ENCODE measurements at regions not wholly inside any gene's neighbourhood (a gene's known extent, or its start where the extent isn't known, plus 50 kb on each side); places are given as distances from the start of the nearest gene placed in this dataset.

DNA sequence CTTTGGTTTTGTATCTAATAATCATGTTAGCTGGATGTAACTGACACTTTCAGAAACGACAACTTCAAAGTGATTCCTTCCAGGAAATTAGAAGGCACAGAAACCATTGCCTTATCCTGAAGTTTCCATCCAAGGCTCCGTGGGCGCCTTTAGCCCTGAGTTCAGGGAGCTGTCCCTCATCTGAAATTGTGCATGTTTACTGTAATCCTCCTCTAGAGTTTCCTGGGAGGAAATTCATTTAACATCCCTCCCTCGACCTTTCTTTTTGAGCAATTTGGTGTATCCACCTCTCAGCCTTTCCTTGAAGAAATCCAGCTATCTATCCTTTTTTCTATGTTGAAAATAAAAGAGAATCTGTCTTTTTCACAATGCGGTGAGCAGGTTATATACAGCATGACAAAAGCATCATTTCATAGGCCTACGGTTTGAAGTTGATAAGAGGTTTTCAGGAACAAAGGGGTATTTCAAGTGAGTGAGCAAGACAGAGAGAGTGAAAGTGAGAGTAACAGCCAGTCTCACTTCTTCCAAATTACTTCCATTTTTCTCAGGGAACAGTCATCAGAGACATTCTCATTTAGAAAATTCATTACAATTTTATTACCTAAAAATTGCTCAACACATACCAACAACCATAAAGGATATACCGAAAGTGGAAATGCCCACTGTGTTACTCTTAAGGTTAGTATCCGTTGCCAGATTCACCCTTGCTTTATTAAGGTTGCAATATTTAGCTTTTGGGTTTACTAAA, 167.3 kb downstream of the MREG start:
- no peak overlapping the region for H2BK12ac ChIP-seq (ENCODE audit: low read depth, low read length)
- no peak overlapping the region for H3K4me2 ChIP-seq (ENCODE audit: insufficient read depth in 1 of 2, low read depth in 2 of 2, low read length in 2 of 2)
- H3K79me2 ChIP-seq (ENCODE audit: control insufficient read depth in 1 of 2, insufficient read depth in 2 of 2, low read length in 2 of 2), result no peaks in the 10 kb centered on the region
- POLR2A ChIA-PET (ENCODE audit: partially characterized antibody), result no interaction called here
- TF ChIP-seq HDAC6 (IDR thresholded peaks at IDR 0.05; ENCODE audit: low read depth, low read length) (no peak), EP300 (IDR thresholded peaks at IDR 0.05; ENCODE audit: borderline replicate concordance in 1 of 2, low read depth in 2 of 2, low read length in 2 of 2) (no peak), SP1 (IDR thresholded peaks at IDR 0.05; ENCODE audit: low read depth, low read length) (no peak), BCL11A (IDR thresholded peaks at IDR 0.05; ENCODE audit: low read depth in 2 of 2, low read length in 2 of 2) (no peak), EGR1 (IDR thresholded peaks at IDR 0.05; ENCODE audit: borderline replicate concordance, low read depth, low read length) (no peak), CHD1 (IDR thresholded peaks at IDR 0.05; ENCODE audit: low read depth, low read length) (no peak), TAF1 (IDR thresholded peaks at IDR 0.05; ENCODE audit: low read depth, low read length) (no peak), TCF12 (IDR thresholded peaks at IDR 0.05; ENCODE audit: low read depth, low read length) (no peak)
- TF ChIP-seq, protein P1, sequence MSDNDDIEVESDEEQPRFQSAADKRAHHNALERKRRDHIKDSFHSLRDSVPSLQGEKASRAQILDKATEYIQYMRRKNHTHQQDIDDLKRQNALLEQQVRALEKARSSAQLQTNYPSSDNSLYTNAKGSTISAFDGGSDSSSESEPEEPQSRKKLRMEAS (IDR thresholded peaks at IDR 0.05), result no peak
- TF ChIP-seq, protein P2, sequence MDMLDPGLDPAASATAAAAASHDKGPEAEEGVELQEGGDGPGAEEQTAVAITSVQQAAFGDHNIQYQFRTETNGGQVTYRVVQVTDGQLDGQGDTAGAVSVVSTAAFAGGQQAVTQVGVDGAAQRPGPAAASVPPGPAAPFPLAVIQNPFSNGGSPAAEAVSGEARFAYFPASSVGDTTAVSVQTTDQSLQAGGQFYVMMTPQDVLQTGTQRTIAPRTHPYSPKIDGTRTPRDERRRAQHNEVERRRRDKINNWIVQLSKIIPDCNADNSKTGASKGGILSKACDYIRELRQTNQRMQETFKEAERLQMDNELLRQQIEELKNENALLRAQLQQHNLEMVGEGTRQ (IDR thresholded peaks at IDR 0.05; ENCODE audit: low read length), result no peak
- H3K23ac ChIP-seq (ENCODE audit: insufficient read length), result no peak overlapping the region
- H3K56ac ChIP-seq (replicated peaks; ENCODE audit: insufficient read length, low read depth, low read length), result no peak overlapping the region
- FAIRE-seq (no peak), DNase-seq (ENCODE audit: low read depth in 1 of 2, low spot score in 2 of 2) (no peak)
- H3K4me1 ChIP-seq (replicated peaks in 1 of 4; ENCODE audit: control insufficient read depth in 3 of 4, insufficient read depth in 4 of 4, low read length in 3 of 4), result no peaks in the 10 kb centered on the region
- H3K27ac ChIP-seq (ENCODE audit: low read depth, low read length), result no peak overlapping the region
- no peak overlapping the region for H3K18ac ChIP-seq (ENCODE audit: extremely low read depth, low read length)
- H2BK5ac ChIP-seq (ENCODE audit: low read depth, low read length), result no peak overlapping the region
- H4K20me1 ChIP-seq (replicated peaks in 1 of 2; ENCODE audit: control insufficient read depth in 1 of 2, insufficient read depth in 2 of 2, low read length in 2 of 2), result no peaks in the 10 kb centered on the region
- H3K4ac ChIP-seq (replicated peaks; ENCODE audit: insufficient read length, low read depth, low read length), result no peak overlapping the region
- no peak overlapping the region for H2BK20ac ChIP-seq (ENCODE audit: low read length)
- no peak overlapping the region for H4K5ac ChIP-seq (ENCODE audit: insufficient read length, low read depth, low read length)
- H3K9ac ChIP-seq (replicated peaks in 1 of 4; ENCODE audit: extremely low read depth in 1 of 4, low read depth in 3 of 4, low read length in 3 of 4), result no peak overlapping the region
- no peaks in the 10 kb centered on the region; a peak in 1 of 8 replicates for H3K36me3 ChIP-seq (ENCODE audit: control insufficient read depth in 2 of 4, insufficient read depth in 4 of 4, low read length in 3 of 4)
- no peak overlapping the region for H2AK5ac ChIP-seq (ENCODE audit: low read depth, low read length)
- no peaks in the 10 kb centered on the region for H3K79me1 ChIP-seq (ENCODE audit: low read depth, low read length)
- no peaks in the 10 kb centered on the region for H3K9me3 ChIP-seq (ENCODE audit: insufficient read depth in 2 of 2, low read depth in 1 of 2, low read length in 1 of 2)
- no peak overlapping the region for H3K14ac ChIP-seq (ENCODE audit: insufficient read length)
- no peaks in the 10 kb centered on the region for H3K27me3 ChIP-seq (replicated peaks in 1 of 4; ENCODE audit: control insufficient read depth in 3 of 4, extremely low read depth in 1 of 4, insufficient read depth in 3 of 4, low read length in 3 of 4)
- no peak overlapping the region for H4K8ac ChIP-seq (ENCODE audit: extremely low read depth, insufficient read depth, low read length)
- no peak overlapping the region for H2BK15ac ChIP-seq (ENCODE audit: low read length)
- no peak overlapping the region for H4K91ac ChIP-seq (replicated peaks; ENCODE audit: insufficient read length, low read length)
- H3K4me3 ChIP-seq (ENCODE audit: extremely low read depth in 1 of 4, insufficient read depth in 2 of 4, low read depth in 3 of 4, low read length in 4 of 4), result no peak overlapping the region
- CTCF ChIA-PET (ENCODE audit: partially characterized antibody), result interaction anchor here (0.7 to 3.1 kb wide), 8 partner anchors 16 to 551 kb away, joined by 3 to 10 read pairs (median 3); no protein-coding TSS in a partner anchor
- no peak overlapping the region for H2BK120ac ChIP-seq (replicated peaks; ENCODE audit: low read depth, low read length)
- 86% methylated on average over 8 of the region's 8 CpGs; no CpG with 5 or more reads in 1 of the 2 experiments for WGBS, 2 experiments (ENCODE audit: extremely low coverage in 1 of 2, insufficient coverage in 1 of 2, insufficient read length in 1 of 2, insufficient replicate concordance in 2 of 2, low coverage in 1 of 2, low lambda C conversion rate in 2 of 2, missing lambda C conversion rate in 1 of 2)
- H3K23me2 ChIP-seq (ENCODE audit: low read depth, low read length), result no peaks in the 10 kb centered on the region
- H2AFZ ChIP-seq (ENCODE audit: low read length), result no peak overlapping the region

Measured in H1 (cell line).